ENCODE measurements at regions not wholly inside any gene's neighbourhood (a gene's known extent, or its start where the extent isn't known, plus 50 kb on each side); places are given as distances from the start of the nearest gene placed in this dataset.

DNA sequence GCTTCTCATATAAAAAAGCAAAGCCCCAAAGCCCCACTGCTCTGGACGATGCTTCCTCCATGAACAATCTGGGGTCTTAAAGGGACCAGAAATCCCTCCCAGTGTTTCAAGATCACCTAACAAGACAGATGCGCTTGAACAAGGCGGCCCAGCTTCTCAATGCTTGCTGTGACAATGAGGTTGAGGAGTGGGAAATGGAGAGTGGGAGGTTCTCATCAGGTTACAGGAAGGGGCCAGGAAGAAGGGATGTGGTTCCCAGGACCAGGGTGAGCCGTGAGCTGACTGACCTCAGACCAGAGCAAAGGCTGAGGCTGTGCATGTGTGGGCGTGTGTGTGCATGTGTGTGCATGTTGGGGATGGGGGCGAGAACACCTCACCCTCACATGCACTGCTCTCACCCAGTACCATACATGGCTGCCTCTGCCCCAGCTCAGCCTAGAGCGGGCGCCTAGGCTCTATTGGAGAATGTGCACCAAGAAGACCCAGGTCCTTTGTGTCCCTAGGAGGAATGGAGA lies 220.8 kb upstream of the GPR26 start:
- TF ChIP-seq CTCF (IDR thresholded peaks at IDR 0.05) = no peak
- Histone ChIP-seq H3K4me1 (ENCODE audit: low read depth) (no peaks in the 10 kb centered on the region), H3K36me3 (ENCODE audit: low read depth) (no peaks in the 10 kb centered on the region), H3K4me3 (no peak overlapping the region), H3K9me3 (no peaks in the 10 kb centered on the region)
- intact Hi-C loops (cut with DNase I, micrococcal nuclease) = no loop called here
- ATAC-seq (no peak), DNase-seq (no peak)

DNA sequence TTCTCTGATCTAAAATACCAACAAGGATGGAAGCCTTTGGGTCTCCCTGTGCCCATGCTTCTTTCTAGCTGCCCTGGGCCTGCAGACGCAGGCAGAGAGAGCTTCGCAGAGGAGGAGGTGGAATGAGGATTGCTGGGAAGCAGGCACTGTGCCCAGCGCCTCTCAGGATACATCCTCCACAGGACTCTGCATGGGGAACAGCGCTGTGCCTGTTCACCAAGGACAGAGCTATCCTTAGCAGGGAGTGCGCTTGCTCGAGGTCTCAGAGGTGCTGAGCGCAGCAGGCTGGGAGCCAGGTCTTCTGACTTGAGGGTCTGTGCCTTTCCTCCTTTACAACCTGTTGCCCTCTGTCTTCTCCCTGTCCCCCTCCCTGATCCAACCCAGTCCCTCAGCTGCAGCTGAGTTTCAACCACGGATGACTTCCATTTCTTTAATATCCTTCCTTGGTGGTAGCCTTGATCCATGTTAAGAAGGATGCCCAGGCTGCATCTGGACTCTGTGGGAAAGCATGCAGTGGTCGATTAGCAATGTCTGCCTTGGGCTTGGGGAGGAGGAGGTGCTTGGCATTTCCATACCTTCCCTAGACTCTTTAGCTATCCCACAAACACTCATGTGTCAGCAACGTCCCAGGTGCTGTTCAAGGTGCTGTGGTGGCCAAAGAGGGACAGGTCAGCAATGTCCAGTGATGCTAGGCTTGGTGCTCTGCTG lies 219.6 kb upstream of the GPR26 start:
- DNase-seq (no peak), ATAC-seq (no peak)
- no peak for TF ChIP-seq CTCF (IDR thresholded peaks at IDR 0.05)
- Histone ChIP-seq H3K4me3 (no peak overlapping the region), H3K4me1 (ENCODE audit: low read depth) (no peaks in the 10 kb centered on the region), H3K9me3 (no peaks in the 10 kb centered on the region), H3K36me3 (ENCODE audit: low read depth) (no peaks in the 10 kb centered on the region)
- intact Hi-C loops (cut with DNase I, micrococcal nuclease) = no loop called here

- Histone ChIP-seq H3K9me3 (no peaks in the 10 kb centered on the region), H3K4me1 (ENCODE audit: low read depth) (no peaks in the 10 kb centered on the region), H3K36me3 (ENCODE audit: low read depth) (no peaks in the 10 kb centered on the region), H3K4me3 (no peak overlapping the region)
- no peak for TF ChIP-seq CTCF (IDR thresholded peaks at IDR 0.05)
- ATAC-seq (no peak), DNase-seq (no peak)
- intact Hi-C loops (cut with DNase I, micrococcal nuclease) = no loop called here
These were observed 216.8 kb upstream of the GPR26 start for GRCh38 chr10:123449234-123449962.

- no peaks in the 10 kb centered on the region for H3K4me1 ChIP-seq (ENCODE audit: low read depth)
- H3K9me3 ChIP-seq = no peaks in the 10 kb centered on the region
- no peak for TF ChIP-seq CTCF (IDR thresholded peaks at IDR 0.05)
- ATAC-seq (no peak), DNase-seq (no peak)
- intact Hi-C loops (cut with DNase I, micrococcal nuclease) = no loop called here
- no peak overlapping the region for H3K4me3 ChIP-seq
- no peaks in the 10 kb centered on the region for H3K36me3 ChIP-seq (ENCODE audit: low read depth)
These were observed 215.1 kb upstream of the GPR26 start for GRCh38 chr10:123450956-123451605.

GRCh38 chr10:123451618-123452245 lies 214.4 kb upstream of the GPR26 start:
- ATAC-seq = no peak
- no peak for DNase-seq
- intact Hi-C loops (cut with DNase I, micrococcal nuclease) = no loop called here
- no peaks in the 10 kb centered on the region for H3K36me3 ChIP-seq (ENCODE audit: low read depth)
- TF ChIP-seq CTCF (IDR thresholded peaks at IDR 0.05) = no peak
- H3K4me1 ChIP-seq (ENCODE audit: low read depth) = no peaks in the 10 kb centered on the region
- H3K4me3 ChIP-seq = no peak overlapping the region
- H3K9me3 ChIP-seq = no peaks in the 10 kb centered on the region
